HuH-7 (cell line): ENCODE measurements at regions not wholly inside any gene's neighbourhood (a gene's known extent, or its start where the extent isn't known, plus 50 kb on each side); places are given as distances from the start of the nearest gene placed in this dataset.

Experiments used
- DNase-seq: peaks from one replicate; pipeline ENCODE4 v3.0.0; 2011; ENCODE audit warnings: low spot score

DNA sequence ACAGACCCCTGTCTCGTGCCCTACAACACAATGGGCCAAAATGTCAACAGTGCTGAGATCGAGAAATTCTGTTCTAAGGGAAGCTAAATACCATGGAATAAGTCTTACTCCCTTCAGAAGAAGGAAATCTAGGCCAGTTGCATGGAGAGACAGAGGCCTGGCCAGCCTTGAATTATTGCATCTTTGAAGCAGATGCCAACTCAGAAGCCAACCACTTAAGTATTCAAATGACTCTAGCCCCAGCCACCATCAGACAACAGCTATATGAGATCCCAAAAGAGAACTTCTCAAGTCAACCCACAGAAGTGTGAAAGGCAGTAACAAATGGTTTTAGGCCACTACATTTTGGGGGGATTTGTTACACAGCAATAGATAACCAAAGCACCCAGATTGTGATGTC is 180.1 kb downstream of the ACTL7B start:
- DNase-seq, result no peak

DNA sequence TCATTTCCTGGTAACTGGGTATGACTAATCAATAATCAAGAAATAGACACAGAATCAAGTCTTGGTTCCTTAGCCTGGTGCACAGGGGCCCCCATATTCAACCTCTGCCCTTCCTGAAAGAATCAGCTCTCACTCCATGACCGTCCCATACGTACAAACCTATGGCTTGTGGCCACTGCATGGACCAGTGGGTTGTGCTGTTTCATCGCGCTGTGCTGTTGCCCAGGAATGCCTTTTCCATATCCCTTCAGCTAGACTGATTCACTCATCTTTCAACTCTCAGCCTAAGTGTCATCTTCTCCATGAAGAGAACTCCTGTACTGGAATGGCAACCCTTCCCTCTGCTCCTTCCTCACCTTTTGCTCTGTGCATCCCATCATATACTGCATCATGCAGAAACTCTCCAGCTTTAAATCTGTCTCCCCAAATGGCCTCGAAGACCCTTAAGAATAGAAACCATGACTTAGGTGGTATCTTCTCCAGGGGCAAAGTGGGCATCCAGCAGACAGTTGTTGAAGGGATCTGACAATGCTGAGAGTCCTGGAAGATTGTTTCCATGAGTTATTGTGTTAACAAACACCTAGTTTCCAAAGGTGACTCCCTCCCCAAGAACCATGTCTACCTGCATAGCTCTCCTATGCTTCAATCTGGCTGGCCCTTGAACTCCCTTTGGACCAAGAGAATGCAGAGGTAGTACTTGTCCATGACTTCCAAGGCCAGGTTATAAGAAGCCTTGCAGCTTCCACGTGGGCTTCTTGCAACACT is 180.8 kb downstream of the ACTL7B start:
- no peak for DNase-seq

DNA sequence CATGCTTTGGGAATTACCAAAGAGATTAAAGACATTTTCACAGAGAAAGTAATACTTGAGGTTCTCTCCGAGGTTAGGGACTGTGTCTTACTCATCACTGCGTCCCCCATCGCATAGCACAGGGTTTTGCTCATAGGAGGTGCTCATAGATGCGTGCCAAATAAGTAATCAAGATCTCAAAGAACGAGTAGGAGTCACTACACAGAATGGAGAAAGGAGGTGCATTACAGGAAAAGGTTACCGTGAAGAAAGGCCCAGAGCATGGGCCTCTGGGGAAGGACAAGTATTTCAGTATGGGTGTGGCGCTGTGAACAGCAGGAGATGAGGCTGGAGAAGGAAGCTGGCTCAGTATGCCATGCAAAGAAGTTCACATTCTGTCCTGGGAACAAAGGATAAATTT is 182.4 kb downstream of the ACTL7B start:
- no peak for DNase-seq

DNA sequence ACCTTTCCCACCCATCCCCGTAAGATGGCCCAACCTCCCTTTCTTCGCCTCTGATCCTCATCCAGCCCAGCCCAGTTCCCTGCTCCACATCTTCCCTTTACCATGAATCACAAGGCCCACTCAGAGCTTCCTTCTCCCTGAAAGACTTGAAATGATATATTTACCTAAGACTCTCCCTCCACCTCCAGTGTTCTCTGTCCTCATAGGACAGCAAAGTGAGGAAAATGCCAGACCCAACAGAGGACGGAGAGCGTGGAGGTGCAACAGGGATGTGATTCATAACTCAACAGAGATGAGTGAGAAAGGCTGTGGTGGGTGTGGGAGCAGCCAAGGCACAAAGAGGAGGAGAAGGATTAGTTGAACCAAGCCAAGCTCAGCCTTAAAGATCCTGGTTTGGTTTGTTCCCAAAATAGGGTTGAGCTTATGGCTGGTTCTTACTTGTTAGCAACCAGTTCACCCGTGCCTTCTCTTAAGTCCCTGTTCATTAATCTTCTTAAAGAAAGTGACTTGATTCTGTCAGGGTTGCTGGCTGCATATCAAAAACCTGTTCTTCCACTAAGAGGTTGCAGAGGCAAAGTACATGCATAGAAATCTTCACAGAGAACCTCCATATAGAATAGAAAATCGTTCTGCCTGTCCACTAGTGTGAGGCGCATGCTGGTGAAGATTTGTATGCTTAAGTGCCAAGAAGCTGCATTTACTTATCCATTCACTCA is 183.2 kb downstream of the ACTL7B start:
- DNase-seq, result no peak

DNA sequence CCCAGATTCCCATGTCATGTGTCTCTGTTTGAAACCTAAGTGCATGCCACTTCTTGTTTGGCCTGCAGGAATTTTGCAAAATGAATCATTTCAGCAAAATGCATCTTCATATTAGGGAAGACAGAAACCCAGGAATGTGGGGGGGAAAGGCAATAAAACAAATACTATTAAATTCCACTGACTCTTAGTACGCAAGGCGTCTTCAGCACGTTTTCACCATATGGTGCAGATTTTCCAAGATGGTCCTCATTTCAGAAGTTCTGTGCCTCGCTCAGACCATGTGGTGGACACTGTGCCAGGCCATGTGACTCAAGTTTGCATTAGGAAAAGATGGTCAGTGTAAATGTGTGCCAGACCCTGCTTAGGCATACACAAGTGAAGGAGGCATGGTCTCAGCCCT is 184.0 kb downstream of the ACTL7B start:
- no peak for DNase-seq

DNA sequence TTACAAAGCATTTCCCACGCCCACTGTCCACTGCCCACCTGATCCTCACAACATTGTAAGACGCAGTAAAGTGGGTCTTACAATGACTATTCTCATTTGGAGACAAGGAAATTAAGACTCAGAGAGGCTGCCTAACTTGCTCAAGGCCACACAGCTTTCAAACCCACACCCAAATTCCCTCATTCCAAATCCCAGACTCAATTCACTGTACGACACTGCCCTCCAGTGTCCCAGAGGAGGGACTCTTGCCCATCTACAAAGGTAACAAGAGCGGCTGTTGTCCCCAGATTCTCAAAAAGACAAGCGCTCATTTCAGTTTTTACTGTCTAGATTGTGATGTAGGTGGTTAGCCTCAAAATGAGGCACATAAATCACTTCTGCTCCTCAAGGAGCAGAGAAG is 184.6 kb downstream of the ACTL7B start:
- peak; percentile 23 for DNase-seq

DNA sequence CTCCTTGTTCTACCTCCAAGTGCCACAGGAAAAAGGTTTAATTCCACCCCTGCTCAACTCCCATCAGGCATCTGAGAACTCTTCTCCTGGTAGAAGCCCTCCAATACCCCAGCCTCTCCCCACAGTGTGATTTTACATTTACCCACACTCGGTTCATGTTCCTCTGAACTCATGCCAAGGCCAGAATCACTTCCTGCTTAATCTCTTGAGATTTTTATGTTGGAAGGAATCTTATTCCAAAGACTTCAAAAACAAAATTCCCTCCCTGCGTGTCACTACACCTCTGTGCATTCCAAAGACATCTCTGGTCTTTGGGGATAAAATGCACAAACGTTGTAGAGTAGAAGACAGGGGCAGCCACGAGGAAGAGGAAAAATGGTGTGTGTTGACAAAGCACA is 186.8 kb downstream of the ACTL7B start:
- no peak for DNase-seq

DNA sequence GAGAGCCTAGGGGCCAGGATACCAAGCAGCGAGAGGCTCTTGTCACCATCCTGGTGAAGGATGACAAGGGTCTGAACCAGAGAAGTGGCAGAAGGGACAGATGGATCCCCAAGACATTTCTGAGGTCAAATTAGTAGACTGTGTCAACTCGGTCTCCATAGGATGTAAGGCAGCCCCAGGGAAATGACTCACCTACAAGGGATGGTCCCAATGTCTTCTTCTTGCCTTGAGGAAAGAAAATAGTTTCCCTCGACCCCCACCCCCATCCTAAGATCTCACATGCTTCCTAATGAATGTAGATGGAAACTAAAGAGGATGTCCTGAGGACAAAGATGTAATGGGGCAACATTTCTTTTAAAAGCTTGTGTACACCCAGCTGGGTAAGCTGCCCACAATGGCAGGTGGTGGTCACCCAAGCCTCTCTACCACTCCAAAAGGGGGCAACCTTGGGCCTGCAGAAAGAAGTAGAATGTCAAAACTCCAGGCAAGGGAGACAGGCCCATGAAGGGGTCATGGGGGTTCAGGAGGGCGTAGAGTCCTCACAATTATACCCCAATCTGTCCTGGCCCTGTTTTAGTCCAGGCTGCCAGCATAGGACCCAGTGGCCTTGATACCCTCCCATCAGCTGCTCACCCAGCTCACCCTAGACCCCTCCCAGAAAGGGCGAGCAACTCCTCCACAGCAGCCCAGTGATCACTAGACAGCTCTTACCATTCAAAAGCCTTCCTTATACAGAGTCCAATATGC is 187.4 kb downstream of the ACTL7B start:
- no peak for DNase-seq

DNA sequence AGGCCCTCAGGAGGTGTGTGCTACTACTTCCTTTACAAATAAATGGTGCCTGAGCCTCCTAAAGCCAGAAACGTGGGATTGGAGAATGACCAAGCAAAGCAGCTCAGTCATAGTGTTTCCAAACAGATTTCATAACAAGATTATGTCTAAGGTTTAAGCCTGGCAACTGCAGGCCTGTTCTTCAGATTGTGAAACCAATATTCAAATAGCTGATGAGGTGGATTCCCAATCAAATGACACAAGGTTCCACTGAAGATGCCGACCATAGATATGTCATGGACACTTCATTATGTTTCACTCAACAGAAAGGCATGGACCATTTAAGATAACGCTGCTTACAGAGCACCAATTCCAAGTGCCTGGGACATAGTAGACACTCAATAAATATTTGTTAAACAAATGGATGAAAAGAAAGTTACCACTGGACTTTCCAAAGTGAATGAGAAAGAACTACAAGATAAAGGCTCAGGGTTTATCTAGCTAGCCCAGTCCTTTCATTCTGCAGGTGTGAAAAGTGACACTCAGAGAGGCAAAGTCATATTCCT is 189.5 kb downstream of the ACTL7B start:
- DNase-seq, result no peak

DNA sequence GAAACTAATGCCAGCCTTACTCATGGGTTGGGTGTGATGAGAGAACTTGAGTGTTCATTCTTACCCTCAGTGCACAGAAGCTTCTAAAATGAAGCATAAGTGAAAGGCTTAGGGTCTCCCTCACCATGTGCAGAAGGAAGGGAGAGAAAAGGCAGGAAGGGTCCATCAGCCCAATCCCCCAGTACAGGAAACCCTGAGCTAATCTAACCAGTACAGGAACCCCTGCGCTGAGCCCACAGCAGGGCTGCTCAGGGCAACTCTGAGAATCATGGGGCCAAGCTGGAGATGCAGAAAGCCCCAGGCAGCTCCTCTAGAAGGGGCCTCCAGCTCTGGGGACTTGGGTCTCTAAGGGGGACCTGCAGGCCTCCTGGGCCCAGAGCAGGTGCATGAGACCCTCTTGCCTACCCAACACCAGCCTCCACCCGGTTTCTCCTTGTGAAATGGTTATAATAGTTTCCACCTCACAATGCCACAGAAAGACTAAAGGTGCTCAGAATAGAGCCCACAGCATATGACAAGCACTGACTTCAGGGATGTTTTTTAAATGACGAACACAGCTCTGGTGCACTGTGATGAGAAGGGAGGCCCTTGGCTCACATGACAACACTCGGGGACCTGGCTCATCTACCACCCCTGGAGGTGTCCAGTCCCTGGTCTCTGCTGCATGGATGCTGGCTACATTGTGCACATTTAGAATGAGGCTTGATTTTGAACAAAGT is 190.1 kb downstream of the ACTL7B start:
- DNase-seq, result no peak

DNA sequence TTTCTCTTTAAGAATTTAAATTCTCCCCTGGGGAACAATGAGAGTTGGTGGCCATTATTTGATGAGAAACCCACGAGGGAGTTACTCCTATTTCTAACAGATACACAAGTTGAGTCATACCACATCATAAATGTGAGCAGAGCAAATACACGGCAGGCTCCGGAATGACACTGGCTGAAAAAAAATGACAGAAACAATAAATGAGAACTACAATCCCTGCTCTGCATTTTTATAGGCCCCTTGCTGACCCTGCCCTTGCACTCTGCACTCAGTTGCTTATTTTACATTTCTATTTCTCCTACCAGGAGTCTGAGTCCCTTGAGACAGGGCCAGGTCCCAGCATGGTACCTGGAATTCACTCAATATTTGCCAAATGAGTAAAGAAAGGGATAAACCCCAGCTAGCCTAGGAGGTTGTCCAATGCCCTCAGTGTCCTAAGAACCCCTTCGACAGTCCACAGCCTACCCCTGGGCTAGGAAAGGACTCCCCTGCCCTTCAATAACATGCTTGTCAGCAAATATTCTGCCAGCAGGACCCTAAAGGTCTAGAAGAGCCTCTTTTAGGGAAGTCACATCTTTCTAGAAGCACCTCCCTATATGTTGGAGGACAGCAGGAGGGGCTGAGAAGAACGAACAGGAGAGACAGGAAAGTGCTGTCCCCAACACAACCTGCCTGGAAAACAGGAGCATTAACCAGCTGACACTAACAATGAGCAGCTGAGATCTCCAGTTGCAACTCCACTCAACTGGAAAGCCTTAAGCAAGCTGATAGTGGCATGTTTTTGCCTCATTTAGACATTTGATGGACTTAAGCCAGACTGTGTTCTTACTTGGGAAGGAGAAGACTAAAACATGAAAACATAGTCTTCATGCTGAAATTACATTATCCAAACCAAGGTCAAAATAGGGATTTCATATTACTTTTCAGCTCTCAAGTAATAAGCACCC is 191.2 kb downstream of the ACTL7B start:
- DNase-seq, result no peak

DNA sequence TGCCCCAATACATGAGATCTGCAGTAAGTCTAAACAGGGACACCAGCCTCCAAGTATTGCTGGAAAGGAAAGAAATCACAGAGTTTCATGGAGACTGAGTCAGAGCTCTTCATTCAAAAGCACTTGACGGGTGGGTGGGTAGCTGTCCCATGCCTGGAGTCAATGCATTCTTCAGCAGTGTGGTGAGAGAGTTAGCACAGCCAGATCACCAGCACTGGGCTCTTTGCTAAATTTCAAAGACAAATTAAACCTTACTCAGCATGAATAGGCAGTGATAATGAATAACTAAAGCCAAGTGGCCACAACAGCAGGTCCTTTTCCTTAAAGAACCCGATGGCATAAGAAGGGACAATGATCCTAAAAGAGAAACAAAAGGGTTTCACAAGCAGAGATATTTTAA is 192.4 kb downstream of the ACTL7B start:
- DNase-seq, result no peak

DNA sequence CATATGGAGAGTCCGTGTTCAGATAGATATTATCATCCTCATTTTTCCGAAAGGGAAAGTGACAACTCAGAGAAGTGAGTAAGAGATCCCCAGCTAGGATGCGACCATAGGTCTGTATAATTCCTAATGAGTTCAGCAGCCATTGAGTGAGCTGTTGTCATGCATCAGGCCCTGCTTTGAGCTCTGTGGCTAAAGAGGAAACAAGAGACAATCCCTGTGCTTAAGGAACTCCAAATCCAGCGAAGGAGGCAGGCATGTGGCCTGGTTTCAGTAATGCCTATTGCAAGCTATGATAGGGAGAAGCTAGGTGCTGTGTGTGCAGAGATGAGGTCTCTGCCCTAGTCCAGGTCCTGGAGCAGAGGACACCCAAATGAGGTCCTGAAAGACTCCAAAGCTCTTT is 192.8 kb downstream of the ACTL7B start:
- no peak for DNase-seq

DNA sequence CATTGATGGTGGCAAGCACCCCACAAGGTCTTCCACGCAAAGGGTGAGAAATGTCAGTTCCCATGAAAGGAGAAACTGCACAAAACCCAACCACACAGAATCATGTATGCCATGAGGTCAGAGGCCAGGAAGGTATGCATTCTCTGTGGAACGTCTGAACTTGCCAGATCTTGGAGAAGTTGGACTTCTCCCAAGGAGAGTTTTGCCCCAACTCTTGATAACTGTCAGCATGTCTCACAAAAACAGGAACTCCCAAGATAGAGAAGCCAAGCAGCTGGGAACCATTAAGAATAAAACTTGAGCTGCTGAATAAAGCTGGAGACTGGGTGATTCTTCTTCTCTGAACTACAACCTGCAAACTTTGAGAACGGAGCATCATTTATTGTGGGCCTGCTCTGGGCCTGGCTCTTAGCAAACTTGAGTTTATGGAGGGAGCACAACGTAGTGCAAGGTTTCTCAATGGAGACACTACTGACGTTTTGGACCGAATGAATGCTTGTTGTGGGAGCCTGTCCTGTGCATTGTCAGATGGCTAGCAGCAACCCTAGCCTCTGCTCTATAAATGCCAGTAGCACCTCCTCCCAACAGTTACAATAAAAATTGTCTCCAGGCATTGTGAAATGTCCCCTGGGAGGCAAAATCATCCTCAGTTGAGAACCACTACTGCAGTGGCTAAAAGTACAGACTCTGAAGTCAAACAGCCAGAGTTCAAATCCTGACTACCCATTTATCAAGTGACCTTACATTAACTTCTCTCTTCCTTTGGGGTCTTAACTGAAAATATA is 193.5 kb downstream of the ACTL7B start:
- no peak for DNase-seq

DNA sequence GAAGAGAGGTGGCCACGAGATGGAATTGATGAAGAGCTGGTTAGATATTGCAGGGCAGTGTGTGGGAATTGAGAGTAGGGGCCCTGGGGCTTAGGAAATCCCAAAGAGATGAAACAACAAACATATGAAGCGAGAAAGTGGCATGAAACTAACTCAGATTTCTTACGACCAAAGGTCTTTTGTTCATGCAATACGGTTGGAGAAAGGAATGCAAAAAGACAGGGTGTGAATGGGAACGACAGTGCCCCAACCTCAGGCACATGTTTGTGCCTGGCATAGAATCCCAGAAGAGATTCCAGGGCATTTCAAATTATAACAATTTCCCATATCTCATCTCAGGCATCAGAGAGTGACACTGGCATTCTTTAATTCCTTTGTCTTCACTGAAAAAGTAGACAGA is 199.2 kb downstream of the ACTL7B start:
- no peak for DNase-seq

DNA sequence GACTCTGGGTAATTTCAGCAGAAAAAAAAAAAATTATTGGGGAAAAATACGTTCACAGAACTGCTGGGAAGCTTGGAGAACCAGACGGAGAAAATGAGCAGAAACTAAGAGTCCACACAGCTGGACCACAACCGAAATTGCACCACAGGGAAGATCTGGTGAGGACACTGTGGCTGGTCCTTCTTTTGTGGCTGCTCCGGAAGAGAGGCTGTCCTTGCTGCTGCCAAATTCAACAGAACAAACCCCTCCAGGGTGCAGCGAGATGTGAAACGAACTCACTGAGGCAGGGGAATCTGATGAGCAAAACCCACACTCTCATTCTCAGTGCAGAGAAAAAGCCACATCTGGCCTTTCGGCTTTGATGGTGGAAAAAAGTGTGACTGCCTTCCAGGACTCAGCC is 200.0 kb downstream of the ACTL7B start:
- no peak for DNase-seq

DNA sequence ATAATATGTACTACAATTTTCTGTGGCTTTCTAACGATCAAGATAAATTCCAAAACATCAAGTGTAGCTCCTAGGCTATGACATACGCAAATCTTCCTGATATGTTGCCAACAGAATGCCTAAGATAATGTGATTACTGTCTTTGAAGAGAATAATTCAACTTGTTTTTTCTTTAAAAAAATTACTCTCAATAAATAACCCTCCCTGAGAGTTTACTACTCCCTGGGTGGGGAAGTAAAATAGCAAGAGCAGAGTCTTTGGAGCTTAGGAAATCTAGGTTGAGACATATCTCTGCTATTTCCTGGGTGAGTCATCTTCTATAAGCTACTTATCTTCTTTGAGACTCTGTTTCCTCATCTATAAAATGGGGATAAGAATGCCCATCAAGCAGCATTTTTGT is 201.2 kb downstream of the ACTL7B start:
- no peak for DNase-seq

DNA sequence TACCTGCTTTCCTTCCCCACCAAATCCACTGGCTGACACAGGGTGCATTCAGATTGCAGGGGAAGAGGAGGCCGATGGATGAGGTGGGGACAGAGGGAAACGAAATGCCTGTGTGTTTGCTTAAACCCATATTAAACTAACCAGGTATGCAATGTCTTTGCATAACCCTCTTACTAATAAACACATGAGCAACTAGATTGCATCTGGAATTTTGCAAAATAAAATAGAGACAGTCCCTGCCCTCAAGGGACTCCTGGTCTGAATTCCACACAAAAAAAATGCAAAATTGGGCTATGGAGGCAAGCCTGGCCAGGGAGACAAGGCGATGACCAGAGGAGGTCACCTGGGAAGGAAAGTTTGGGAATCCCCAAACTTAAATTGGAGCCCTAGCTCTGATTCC is 202.9 kb downstream of the ACTL7B start:
- DNase-seq, result no peak

DNA sequence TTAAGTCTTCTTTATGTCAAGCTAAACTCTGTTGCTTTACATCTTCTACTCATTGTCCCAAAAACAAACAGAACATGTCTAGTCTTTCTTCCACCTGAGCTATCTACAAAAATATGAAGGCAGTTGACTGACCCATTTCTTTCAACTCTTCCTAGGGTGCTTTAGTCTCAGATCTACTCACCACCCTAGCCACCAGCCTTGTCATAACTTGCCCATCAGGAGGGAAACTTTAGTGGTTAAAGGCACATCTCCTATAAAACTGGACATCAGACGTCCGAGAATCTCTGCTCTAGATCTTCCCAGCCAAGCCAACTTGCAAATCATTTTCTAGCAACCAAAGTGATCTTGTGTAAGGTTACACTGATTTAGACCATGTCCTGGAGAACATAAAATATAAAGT is 205.0 kb downstream of the ACTL7B start:
- DNase-seq, result no peak

DNA sequence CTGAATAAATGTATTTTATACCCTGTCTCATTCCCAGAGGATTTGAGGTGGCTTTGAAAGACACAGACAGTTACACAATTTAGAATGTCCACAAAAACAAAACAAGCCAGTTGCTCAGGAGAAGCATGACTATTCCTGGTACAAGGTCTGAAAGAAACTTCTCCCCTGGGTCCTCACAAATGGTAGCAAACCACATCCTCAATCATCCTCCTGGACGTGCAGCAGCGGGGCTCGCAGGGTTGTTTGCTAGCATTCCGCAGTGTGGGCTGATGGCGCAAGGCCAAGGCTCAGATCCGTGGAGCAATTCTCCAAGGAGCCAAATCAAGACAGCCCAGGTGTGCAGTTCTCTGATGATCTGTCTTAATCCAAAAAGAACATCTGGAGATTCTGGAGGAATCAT is 210.3 kb downstream of the ACTL7B start:
- DNase-seq, result no peak
